HCT116 (cell line): ENCODE measurements at regions not wholly inside any gene's neighbourhood (a gene's known extent, or its start where the extent isn't known, plus 50 kb on each side); places are given as distances from the start of the nearest gene placed in this dataset.
"Not testable (repeated sequence)": the region's sequence is repeated elsewhere in the genome, so short reads cannot be mapped to it uniquely, and the experiment has no call there.

Experiments
- EZH2phosphoT487 ChIP-seq: fragments of 200-600 bp; IDR thresholded peaks from 2 replicates; pipeline ENCODE4 v1.6.1; 2018; ENCODE audit warnings: antibody characterized with exemption, borderline replicate concordance
- JUND ChIP-seq: IDR thresholded peaks from 2 replicates; pipeline ENCODE4 v1.6.1; 2012
- POLR2A ChIP-seq: IDR thresholded peaks from 2 replicates; pipeline ENCODE4 v1.7.0; 2011; ENCODE audit warnings: borderline replicate concordance; ENCODE audit not compliant: insufficient read depth, insufficient read length; ENCODE audit errors: extremely low read depth
- POLR2AphosphoS5 ChIP-seq: IDR thresholded peaks from 2 replicates; pipeline ENCODE4 v1.6.1; 2011; ENCODE audit warnings: mild to moderate bottlenecking, low read depth, low read length, moderate library complexity
- RAD21 ChIP-seq: IDR thresholded peaks from 2 replicates; pipeline ENCODE4 v1.6.1; 2012; ENCODE audit warnings: low read depth, mild to moderate bottlenecking
- SP1 ChIP-seq: IDR thresholded peaks from 2 replicates; pipeline ENCODE4 v1.6.1; 2012; ENCODE audit warnings: low read depth
- TCF7L2 ChIP-seq: IDR thresholded peaks from 2 replicates; pipeline ENCODE4 v1.7.0; 2011; ENCODE audit warnings: borderline replicate concordance, inconsistent platforms; ENCODE audit not compliant: insufficient read depth, insufficient read length; ENCODE audit errors: extremely low read depth
- ZNF274 ChIP-seq: fragments of 200-500 bp; sonication (Bioruptor generic); IDR thresholded peaks from 2 replicates; pipeline ENCODE4 v1.6.1; 2014; ENCODE audit warnings: mild to moderate bottlenecking, low read depth, low read length, inconsistent platforms
- TF ChIP-seq, protein P1 (sequence below), 3 experiments: fragments of 200-600 bp in 1 of 3; sonication (generic) in 1 of 3; IDR thresholded peaks in 2 of 3; conservative IDR thresholded peaks in 1 of 3; 2 replicates each; pipeline ENCODE4 v1.5.1; 2012 to 2017; ENCODE audit warnings: low read depth in 2 of 3, low read length in 2 of 3, antibody characterized with exemption in 1 of 3, borderline replicate concordance in 1 of 3, control low read depth in 1 of 3, mild to moderate bottlenecking in 1 of 3, mixed read lengths in 1 of 3, mixed run types in 1 of 3, moderate library complexity in 1 of 3; ENCODE audit not compliant: insufficient read depth in 1 of 3
- TF ChIP-seq, protein P2 (sequence below): IDR thresholded peaks from 2 replicates; pipeline ENCODE4 v1.6.1; 2011; ENCODE audit warnings: mild to moderate bottlenecking, low read length, moderate library complexity; ENCODE audit not compliant: insufficient replicate concordance; ENCODE audit errors: extremely low read depth
- TF ChIP-seq, protein P3 (sequence below): IDR thresholded peaks from 2 replicates; pipeline ENCODE4 v1.6.1; 2012; ENCODE audit warnings: low read depth
- TF ChIP-seq, protein P4 (sequence below): IDR thresholded peaks from 2 replicates; pipeline ENCODE4 v1.6.1; 2012

DNA sequence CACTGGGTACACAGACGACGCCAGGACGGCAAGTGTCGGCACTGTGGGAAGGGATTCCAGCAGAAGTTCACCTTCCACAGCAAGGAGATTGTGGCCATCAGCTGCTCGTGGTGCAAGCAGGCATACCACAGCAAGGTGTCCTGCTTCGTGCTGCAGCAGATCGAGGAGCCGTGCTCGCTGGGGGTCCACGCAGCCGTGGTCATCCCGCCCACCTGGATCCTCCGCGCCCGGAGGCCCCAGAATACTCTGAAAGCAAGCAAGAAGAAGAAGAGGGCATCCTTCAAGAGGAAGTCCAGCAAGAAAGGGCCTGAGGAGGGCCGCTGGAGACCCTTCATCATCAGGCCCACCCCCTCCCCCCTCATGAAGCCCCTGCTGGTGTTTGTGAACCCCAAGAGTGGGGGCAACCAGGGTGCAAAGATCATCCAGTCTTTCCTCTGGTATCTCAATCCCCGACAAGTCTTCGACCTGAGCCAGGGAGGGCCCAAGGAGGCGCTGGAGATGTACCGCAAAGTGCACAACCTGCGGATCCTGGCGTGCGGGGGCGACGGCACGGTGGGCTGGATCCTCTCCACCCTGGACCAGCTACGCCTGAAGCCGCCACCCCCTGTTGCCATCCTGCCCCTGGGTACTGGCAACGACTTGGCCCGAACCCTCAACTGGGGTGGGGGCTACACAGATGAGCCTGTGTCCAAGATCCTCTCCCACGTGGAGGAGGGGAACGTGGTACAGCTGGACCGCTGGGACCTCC is 89.4 kb downstream of the LACC1 start:
- TF ChIP-seq, protein P1, sequence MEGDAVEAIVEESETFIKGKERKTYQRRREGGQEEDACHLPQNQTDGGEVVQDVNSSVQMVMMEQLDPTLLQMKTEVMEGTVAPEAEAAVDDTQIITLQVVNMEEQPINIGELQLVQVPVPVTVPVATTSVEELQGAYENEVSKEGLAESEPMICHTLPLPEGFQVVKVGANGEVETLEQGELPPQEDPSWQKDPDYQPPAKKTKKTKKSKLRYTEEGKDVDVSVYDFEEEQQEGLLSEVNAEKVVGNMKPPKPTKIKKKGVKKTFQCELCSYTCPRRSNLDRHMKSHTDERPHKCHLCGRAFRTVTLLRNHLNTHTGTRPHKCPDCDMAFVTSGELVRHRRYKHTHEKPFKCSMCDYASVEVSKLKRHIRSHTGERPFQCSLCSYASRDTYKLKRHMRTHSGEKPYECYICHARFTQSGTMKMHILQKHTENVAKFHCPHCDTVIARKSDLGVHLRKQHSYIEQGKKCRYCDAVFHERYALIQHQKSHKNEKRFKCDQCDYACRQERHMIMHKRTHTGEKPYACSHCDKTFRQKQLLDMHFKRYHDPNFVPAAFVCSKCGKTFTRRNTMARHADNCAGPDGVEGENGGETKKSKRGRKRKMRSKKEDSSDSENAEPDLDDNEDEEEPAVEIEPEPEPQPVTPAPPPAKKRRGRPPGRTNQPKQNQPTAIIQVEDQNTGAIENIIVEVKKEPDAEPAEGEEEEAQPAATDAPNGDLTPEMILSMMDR (IDR thresholded peaks at IDR 0.05 in 2 of 3, conservative IDR thresholded peaks at IDR 0.05 in 1 of 3; ENCODE audit: borderline replicate concordance in 1 of 3, insufficient read depth in 1 of 3, low read depth in 2 of 3, low read length in 2 of 3), result not testable (repeated sequence)
- not testable (repeated sequence) for TF ChIP-seq TCF7L2, POLR2A, ZNF274, EZH2phosphoT487, SP1, JUND, RAD21, POLR2AphosphoS5
- TF ChIP-seq, protein P2, sequence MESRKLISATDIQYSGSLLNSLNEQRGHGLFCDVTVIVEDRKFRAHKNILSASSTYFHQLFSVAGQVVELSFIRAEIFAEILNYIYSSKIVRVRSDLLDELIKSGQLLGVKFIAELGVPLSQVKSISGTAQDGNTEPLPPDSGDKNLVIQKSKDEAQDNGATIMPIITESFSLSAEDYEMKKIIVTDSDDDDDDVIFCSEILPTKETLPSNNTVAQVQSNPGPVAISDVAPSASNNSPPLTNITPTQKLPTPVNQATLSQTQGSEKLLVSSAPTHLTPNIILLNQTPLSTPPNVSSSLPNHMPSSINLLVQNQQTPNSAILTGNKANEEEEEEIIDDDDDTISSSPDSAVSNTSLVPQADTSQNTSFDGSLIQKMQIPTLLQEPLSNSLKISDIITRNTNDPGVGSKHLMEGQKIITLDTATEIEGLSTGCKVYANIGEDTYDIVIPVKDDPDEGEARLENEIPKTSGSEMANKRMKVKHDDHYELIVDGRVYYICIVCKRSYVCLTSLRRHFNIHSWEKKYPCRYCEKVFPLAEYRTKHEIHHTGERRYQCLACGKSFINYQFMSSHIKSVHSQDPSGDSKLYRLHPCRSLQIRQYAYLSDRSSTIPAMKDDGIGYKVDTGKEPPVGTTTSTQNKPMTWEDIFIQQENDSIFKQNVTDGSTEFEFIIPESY, result not testable (repeated sequence)
- TF ChIP-seq, protein P3, sequence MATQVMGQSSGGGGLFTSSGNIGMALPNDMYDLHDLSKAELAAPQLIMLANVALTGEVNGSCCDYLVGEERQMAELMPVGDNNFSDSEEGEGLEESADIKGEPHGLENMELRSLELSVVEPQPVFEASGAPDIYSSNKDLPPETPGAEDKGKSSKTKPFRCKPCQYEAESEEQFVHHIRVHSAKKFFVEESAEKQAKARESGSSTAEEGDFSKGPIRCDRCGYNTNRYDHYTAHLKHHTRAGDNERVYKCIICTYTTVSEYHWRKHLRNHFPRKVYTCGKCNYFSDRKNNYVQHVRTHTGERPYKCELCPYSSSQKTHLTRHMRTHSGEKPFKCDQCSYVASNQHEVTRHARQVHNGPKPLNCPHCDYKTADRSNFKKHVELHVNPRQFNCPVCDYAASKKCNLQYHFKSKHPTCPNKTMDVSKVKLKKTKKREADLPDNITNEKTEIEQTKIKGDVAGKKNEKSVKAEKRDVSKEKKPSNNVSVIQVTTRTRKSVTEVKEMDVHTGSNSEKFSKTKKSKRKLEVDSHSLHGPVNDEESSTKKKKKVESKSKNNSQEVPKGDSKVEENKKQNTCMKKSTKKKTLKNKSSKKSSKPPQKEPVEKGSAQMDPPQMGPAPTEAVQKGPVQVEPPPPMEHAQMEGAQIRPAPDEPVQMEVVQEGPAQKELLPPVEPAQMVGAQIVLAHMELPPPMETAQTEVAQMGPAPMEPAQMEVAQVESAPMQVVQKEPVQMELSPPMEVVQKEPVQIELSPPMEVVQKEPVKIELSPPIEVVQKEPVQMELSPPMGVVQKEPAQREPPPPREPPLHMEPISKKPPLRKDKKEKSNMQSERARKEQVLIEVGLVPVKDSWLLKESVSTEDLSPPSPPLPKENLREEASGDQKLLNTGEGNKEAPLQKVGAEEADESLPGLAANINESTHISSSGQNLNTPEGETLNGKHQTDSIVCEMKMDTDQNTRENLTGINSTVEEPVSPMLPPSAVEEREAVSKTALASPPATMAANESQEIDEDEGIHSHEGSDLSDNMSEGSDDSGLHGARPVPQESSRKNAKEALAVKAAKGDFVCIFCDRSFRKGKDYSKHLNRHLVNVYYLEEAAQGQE, result not testable (repeated sequence)
- TF ChIP-seq, protein P4, sequence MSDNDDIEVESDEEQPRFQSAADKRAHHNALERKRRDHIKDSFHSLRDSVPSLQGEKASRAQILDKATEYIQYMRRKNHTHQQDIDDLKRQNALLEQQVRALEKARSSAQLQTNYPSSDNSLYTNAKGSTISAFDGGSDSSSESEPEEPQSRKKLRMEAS, result not testable (repeated sequence)
